ENCODE measurements at regions not wholly inside any gene's neighbourhood (a gene's known extent, or its start where the extent isn't known, plus 50 kb on each side); places are given as distances from the start of the nearest gene placed in this dataset.

DNA sequence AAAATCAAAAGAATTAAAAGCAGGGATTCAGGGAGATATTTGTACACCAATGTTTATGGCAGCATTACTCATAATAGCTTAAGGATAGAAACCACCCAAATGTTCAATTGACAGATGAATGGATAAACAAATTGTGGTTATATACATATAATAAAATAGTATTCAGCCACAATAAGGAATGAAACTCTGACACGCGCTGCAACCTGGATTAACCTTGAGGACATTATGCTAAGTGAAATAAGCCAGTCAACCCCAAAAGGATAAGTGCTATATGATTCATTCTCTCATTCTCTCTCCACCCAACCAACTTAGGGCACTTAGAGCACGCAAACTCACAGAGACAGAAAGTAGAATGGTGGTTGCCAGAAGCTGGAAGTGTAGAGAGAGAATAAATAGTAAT lies 216.8 kb upstream of the SLC14A2 start:
- TF ChIP-seq, protein P1, sequence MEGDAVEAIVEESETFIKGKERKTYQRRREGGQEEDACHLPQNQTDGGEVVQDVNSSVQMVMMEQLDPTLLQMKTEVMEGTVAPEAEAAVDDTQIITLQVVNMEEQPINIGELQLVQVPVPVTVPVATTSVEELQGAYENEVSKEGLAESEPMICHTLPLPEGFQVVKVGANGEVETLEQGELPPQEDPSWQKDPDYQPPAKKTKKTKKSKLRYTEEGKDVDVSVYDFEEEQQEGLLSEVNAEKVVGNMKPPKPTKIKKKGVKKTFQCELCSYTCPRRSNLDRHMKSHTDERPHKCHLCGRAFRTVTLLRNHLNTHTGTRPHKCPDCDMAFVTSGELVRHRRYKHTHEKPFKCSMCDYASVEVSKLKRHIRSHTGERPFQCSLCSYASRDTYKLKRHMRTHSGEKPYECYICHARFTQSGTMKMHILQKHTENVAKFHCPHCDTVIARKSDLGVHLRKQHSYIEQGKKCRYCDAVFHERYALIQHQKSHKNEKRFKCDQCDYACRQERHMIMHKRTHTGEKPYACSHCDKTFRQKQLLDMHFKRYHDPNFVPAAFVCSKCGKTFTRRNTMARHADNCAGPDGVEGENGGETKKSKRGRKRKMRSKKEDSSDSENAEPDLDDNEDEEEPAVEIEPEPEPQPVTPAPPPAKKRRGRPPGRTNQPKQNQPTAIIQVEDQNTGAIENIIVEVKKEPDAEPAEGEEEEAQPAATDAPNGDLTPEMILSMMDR (IDR thresholded peaks at IDR 0.05) = no peak
- TF ChIP-seq EZH2 (IDR thresholded peaks at IDR 0.05) (no peak), EZH2phosphoT487 (IDR thresholded peaks at IDR 0.05) (no peak)
